PC-9 (cell line): ENCODE measurements at regions not wholly inside any gene's neighbourhood (a gene's known extent, or its start where the extent isn't known, plus 50 kb on each side); places are given as distances from the start of the nearest gene placed in this dataset.

ENCODE experiments used
- BruUV-seq: library from RNA; stranded (reverse); fragments of 400-500 nt; replicated peaks from 2 replicates; lab custom pipeline; 2021; lab: Mats Ljungman, UMichigan
- CTCF ChIA-PET: fragments of 300-600 bp; sonication (Branson Sonifier 250); formaldehyde crosslinking; loops from one replicate; lab custom pipeline; 2022; ENCODE audit warnings: antibody characterized with exemption; lab: Charles Lee
- POLR2A ChIA-PET: fragments of 300-600 bp; sonication (Branson Sonifier 250); formaldehyde crosslinking; loops from one replicate; lab custom pipeline; 2022; ENCODE audit warnings: antibody characterized with exemption; ENCODE audit not compliant: unreplicated experiment; lab: Charles Lee
- DNase-seq, 2 experiments: peaks; one replicate each; pipeline versions ENCODE4 v3.0.0 to v3.0.0-alpha.2; 2015 to 2022; ENCODE audit warnings: mixed read lengths in 1 of 2
- H2AFZ ChIP-seq: fragments of 200-600 bp; sonication (generic); 2 replicates; pipeline ENCODE4 v1.8.1; 2017; ENCODE audit warnings: antibody characterized with exemption
- H3F3A ChIP-seq: fragments of 200-600 bp; sonication (generic); 2 replicates; pipeline ENCODE4 v1.8.1; 2017; ENCODE audit warnings: antibody characterized with exemption, mild to moderate bottlenecking, low read depth; ENCODE audit not compliant: insufficient read depth
- H3K27ac ChIP-seq: fragments of 200-600 bp; sonication (generic); 2 replicates; pipeline ENCODE4 v1.6.1; 2016; ENCODE audit warnings: mixed run types
- H3K27me3 ChIP-seq: fragments of 200-600 bp; sonication (generic); 2 replicates; pipeline ENCODE4 v1.6.1; 2016; ENCODE audit warnings: low read depth, mixed run types; ENCODE audit not compliant: insufficient read depth
- H3K36me3 ChIP-seq: fragments of 200-600 bp; sonication (generic); 2 replicates; pipeline ENCODE4 v1.6.1; 2016; ENCODE audit warnings: low read depth, mixed run types
- H3K4me1 ChIP-seq: fragments of 200-600 bp; sonication (generic); replicated peaks from 2 replicates; pipeline ENCODE4 v1.6.1; 2016; ENCODE audit warnings: mixed run types; ENCODE audit not compliant: insufficient read depth
- H3K4me2 ChIP-seq: fragments of 200-600 bp; sonication (generic); 2 replicates; pipeline ENCODE4 v1.6.1; 2017; ENCODE audit warnings: mixed run types
- H3K4me3 ChIP-seq: fragments of 200-600 bp; sonication (generic); 2 replicates; pipeline ENCODE4 v1.6.1; 2016; ENCODE audit warnings: mixed run types
- H3K79me2 ChIP-seq: fragments of 200-600 bp; sonication (generic); 2 replicates; pipeline ENCODE4 v1.6.1; 2017; ENCODE audit warnings: low read depth, mixed run types
- H3K9me2 ChIP-seq: fragments of 200-600 bp; sonication (generic); 2 replicates; pipeline ENCODE4 v1.8.1; 2017; ENCODE audit warnings: mild to moderate bottlenecking; ENCODE audit not compliant: insufficient read depth
- H3K9me3 ChIP-seq: fragments of 200-600 bp; sonication (generic); 2 replicates; pipeline ENCODE4 v1.8.1; 2016; ENCODE audit warnings: low read depth; ENCODE audit not compliant: insufficient read depth
- H4K20me1 ChIP-seq: fragments of 200-600 bp; sonication (generic); 2 replicates; pipeline ENCODE4 v1.8.1; 2017; ENCODE audit not compliant: insufficient read depth
- EZH2 ChIP-seq: fragments of 200-600 bp; sonication (generic); IDR thresholded peaks from 2 replicates; pipeline ENCODE4 v1.8.0; 2017; ENCODE audit warnings: antibody characterized with exemption, low read depth
- intact Hi-C: fragments of 100-400 bp; cut with micrococcal nuclease; formaldehyde crosslinking; loops from one replicate; pipeline ENCODE4 v1.10.0; 2022; ENCODE audit not compliant: unreplicated experiment
- TF ChIP-seq, protein P1 (sequence below): fragments of 200-600 bp; sonication (generic); conservative IDR thresholded peaks from 2 replicates; pipeline ENCODE4 v1.6.1; 2017; ENCODE audit warnings: mixed run types, antibody characterized with exemption, mild to moderate bottlenecking, moderate library complexity

DNA sequence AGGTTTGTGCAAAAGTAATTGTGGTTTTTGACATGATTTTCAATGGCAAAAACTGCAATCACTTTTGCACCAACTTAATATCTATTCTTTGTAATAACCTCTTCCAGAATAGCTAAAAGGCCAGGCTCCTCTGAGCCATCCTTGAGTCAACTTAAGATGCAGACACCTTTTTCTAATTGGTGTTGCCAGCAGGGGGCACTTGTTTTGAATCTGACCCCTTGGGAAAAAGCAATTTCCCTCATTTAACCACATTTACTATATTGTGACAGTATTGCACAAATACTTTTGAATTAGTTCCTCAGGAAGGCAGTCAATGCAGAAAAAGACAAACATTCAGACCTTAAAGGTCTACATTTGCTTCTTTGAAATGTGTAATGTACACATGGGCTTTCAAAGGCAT lies 78.6 kb upstream of the GALNT5 start:
- intact Hi-C loops = no loop called here
- H3F3A ChIP-seq = no peaks in the 10 kb centered on the region
- DNase-seq = no peak
- ChIA-PET POLR2A (no interaction called here), CTCF (interaction anchor here (0.6 kb wide), 1 partner anchor 1810 kb away, joined by 4 read pairs; no protein-coding TSS in a partner anchor)
- no peaks in the 10 kb centered on the region for H3K9me3 ChIP-seq
- no peaks in the 10 kb centered on the region for H3K79me2 ChIP-seq
- H3K27me3 ChIP-seq = no peaks in the 10 kb centered on the region
- H3K9me2 ChIP-seq = no peaks in the 10 kb centered on the region
- BruUV-seq = no TSS peak
- H3K4me2 ChIP-seq = no peak overlapping the region
- H3K4me3 ChIP-seq = no peak overlapping the region
- no peaks in the 10 kb centered on the region; the same call in 1 of the 2 replicates for H3K4me1 ChIP-seq
- H3K36me3 ChIP-seq = no peaks in the 10 kb centered on the region
- TF ChIP-seq EZH2 = no peak
- TF ChIP-seq, protein P1, sequence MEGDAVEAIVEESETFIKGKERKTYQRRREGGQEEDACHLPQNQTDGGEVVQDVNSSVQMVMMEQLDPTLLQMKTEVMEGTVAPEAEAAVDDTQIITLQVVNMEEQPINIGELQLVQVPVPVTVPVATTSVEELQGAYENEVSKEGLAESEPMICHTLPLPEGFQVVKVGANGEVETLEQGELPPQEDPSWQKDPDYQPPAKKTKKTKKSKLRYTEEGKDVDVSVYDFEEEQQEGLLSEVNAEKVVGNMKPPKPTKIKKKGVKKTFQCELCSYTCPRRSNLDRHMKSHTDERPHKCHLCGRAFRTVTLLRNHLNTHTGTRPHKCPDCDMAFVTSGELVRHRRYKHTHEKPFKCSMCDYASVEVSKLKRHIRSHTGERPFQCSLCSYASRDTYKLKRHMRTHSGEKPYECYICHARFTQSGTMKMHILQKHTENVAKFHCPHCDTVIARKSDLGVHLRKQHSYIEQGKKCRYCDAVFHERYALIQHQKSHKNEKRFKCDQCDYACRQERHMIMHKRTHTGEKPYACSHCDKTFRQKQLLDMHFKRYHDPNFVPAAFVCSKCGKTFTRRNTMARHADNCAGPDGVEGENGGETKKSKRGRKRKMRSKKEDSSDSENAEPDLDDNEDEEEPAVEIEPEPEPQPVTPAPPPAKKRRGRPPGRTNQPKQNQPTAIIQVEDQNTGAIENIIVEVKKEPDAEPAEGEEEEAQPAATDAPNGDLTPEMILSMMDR = no peak
- H3K27ac ChIP-seq = no peak overlapping the region
- no peak overlapping the region for H2AFZ ChIP-seq
- H4K20me1 ChIP-seq = no peaks in the 10 kb centered on the region

DNA sequence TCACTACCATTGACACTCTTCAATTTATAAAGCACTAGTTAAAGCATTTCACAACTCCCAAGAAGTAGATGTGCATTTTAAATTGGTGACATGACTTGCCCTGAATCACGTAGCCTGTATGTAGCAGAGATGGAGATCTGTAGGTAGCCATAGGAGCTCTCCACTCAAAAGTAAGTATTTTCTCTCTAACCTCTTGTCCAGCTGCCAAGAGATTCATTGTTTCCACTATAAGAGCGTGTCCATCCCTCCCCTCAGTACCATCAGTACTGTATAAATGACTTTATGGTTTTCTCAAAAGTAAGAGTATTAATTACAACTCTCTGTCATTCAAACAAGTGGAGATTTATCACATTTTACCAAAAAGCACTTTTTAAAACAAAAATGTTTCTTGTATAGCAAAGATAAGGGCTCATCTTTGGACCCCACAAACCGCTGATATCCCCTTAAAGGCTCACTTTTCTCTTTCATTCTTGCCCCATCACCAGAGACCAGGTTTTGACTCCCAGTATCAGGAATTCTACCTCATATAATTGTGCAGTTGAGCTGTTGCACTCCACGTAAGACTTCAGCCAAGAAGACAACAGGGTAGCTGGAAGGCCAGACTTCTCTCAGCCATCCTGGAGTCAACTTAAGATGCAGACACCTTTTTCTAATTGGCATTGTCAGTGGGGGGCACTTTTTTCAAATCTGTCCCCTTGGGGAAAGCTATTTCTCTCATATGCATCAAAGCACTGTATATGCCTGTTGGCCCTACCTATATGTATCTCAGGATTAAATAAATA lies 78.0 kb upstream of the GALNT5 start:
- no peaks in the 10 kb centered on the region for H3K9me3 ChIP-seq
- intact Hi-C loops = no loop called here
- no peak for TF ChIP-seq EZH2
- TF ChIP-seq, protein P1 = no peak
- H2AFZ ChIP-seq = no peak overlapping the region
- no peaks in the 10 kb centered on the region for H3K79me2 ChIP-seq
- no peaks in the 10 kb centered on the region for H3K36me3 ChIP-seq
- H3K9me2 ChIP-seq = no peaks in the 10 kb centered on the region
- H3K27ac ChIP-seq = no peak overlapping the region
- no peak overlapping the region for H3K4me2 ChIP-seq
- no peaks in the 10 kb centered on the region for H4K20me1 ChIP-seq
- BruUV-seq = no TSS peak
- DNase-seq = no peak
- H3K4me1 ChIP-seq = no peaks in the 10 kb centered on the region; the same call in 1 of the 2 replicates
- POLR2A ChIA-PET = no interaction called here
- H3K27me3 ChIP-seq = no peaks in the 10 kb centered on the region
- H3K4me3 ChIP-seq = no peak overlapping the region
- CTCF ChIA-PET = no interaction called here
- H3F3A ChIP-seq = no peaks in the 10 kb centered on the region

DNA sequence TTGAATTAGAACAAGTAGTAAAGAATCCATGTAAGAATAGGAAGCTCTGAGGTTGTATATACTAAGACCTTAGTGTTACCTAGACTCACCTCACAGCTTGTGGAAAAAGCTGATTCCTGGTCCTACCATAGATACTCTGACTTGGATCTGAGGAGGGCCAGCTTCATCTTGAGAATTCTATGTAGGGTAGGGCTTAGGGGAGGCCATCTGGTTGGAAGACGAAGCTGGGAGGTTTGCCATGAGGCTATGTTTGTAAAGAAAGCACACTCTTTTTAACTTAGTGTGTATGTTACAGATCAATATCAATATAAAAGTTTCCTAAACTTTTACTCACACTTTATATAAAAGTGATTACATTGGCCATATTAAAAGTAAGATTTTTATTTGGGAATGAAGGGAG lies 77.1 kb upstream of the GALNT5 start:
- Histone ChIP-seq H3K36me3 (no peaks in the 10 kb centered on the region), H3K9me2 (no peaks in the 10 kb centered on the region), H3K4me3 (no peak overlapping the region), H3K79me2 (no peaks in the 10 kb centered on the region), H3K4me1 (no peaks in the 10 kb centered on the region; the same call in 1 of the 2 replicates), H3K27ac (no peak overlapping the region), H3K27me3 (no peaks in the 10 kb centered on the region), H4K20me1 (no peaks in the 10 kb centered on the region), H2AFZ (no peak overlapping the region), H3K9me3 (no peaks in the 10 kb centered on the region), H3K4me2 (no peak overlapping the region), H3F3A (no peaks in the 10 kb centered on the region)
- TF ChIP-seq, protein P1 = no peak
- no peak for TF ChIP-seq EZH2
- no TSS peak for BruUV-seq
- ChIA-PET POLR2A (no interaction called here), CTCF (no interaction called here)
- intact Hi-C loops = no loop called here
- no peak for DNase-seq
